Glomerular endothelial cell (primary cell): ENCODE measurements at regions not wholly inside any gene's neighbourhood (a gene's known extent, or its start where the extent isn't known, plus 50 kb on each side); places are given as distances from the start of the nearest gene placed in this dataset.
A peak's percentile ranks its signal among the peaks of the same experiment; 100 is the strongest.
"Not testable (repeated sequence)": the region's sequence is repeated elsewhere in the genome, so short reads cannot be mapped to it uniquely, and the experiment has no call there.

ENCODE experiments used
- DNase-seq: peaks from one replicate; pipeline ENCODE4 v3.0.0-alpha.2; 2011; ENCODE audit warnings: low read depth, low spot score; ENCODE audit errors: extremely low read depth

DNA sequence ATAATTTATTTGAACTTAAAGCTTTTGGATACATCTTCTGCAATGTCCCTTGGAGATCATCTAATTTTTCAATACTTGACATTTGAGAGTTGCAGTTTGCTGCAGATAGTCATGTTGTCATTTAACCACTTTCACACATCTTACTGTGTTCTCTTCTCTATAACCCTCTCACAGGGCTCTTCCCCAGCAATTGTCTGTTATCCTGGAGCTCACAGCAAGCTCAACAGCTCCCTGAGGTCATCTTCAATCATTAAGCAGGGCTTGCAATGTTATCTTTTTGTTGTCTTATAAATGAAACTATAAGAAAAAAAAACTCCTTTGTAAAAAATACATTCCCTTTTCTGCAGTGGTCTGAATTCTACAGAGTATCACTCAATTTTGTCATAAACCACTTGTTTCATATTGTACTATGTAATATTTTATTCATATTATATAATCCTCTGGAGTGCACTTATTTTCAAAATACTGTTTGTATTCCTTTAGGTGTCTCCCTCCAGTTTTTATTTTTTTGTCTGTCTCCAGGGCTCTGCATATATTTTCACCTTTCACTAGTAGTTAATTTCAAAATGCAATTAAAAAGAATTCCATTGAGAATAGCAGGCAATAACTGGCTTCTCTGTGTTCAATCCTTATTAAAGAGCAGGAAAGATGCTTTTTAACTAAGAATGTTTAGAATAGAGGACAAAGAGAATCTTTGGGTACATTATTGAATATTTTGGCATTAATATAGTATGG lies 106.3 kb upstream of the ARSJ start:
- DNase-seq = no peak

DNA sequence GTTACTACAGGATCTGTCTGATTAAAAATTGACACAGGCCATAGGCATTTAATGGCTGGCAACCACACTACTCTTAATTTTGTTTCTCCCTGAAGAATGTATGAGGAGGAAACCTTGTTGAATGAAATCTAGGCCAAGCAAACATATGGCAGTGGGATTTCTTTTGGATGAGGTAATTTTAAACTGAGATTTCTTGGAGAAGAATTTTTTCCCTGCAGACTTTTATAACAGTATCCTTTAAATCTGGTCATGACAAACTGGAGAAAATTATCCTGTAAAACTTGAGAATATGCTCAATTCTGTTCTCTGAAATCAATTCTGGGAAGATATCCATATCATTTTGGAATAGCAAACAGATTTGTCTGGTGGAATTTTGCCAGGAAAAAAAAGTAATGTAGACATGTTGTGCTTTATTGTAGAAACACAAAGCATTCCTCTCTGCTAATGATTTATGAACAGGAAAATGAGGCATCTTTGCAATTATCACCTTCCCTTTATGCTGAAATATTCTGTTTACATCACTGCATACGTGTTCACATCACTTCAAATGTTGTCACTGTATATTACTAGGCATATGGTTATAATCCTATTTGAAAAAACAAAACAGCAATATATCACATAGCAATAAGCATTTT lies 108.3 kb upstream of the ARSJ start:
- peak; percentile 39 for DNase-seq

DNA sequence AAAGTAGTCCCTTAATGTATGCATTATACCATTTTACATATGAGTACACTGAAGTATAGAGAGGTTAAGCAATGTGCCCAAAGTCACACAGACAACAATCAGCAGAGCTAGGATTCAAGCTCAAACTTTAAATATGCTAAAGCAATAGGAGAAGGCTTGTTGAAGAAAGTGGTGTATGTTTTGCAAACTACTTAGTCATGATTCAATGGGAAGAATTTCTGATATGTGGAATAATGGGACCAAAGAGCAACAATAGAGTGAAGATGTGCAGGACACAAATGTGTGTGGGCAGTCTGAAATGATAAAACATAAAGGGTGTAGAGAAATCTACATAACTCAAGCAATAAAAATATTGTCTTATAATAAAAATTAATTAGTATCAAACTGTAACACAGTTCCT lies 109.0 kb upstream of the ARSJ start:
- DNase-seq = no peak

DNA sequence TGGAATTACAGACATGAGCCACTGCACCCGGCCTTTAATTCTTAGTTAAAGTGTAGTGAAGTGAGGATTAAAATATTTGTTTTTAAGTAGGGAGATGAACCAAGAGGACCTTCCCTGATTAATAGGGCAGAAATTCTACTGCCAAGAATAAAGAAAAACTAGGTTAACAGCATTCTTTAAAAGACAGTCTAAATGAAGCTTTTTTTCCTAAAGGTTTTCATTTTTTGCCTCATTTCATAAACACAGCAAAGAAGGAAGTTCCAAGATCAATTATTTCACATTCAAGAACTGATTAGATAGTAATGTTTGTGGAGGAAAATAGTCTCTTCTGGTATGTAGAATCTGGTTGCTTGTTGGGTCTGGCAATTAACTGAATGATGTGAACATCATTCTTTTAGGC lies 112.1 kb upstream of the ARSJ start:
- DNase-seq = no peak

DNA sequence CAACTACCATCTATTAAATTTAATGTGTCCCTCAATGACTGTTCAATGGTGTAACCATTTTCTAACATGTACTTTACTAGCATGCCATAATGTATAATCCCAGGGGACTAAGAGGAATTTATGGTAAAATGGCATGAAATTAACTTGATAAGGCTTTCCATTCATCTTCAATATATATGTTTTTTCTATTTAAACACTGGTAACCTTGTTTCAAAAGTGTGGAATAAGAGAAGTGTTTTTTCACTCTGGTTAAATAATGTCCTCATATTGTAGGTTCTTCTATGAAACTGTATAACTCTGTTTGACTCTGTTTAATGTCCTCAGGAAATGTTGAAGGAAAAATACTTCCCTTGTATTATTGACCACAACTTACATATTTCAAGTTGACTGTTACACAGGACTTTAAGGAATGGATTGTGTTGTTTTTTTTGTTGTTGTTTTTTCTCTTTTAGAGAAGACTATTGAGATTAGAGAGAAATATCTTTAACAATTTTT lies 113.8 kb upstream of the ARSJ start:
- DNase-seq = no peak

DNA sequence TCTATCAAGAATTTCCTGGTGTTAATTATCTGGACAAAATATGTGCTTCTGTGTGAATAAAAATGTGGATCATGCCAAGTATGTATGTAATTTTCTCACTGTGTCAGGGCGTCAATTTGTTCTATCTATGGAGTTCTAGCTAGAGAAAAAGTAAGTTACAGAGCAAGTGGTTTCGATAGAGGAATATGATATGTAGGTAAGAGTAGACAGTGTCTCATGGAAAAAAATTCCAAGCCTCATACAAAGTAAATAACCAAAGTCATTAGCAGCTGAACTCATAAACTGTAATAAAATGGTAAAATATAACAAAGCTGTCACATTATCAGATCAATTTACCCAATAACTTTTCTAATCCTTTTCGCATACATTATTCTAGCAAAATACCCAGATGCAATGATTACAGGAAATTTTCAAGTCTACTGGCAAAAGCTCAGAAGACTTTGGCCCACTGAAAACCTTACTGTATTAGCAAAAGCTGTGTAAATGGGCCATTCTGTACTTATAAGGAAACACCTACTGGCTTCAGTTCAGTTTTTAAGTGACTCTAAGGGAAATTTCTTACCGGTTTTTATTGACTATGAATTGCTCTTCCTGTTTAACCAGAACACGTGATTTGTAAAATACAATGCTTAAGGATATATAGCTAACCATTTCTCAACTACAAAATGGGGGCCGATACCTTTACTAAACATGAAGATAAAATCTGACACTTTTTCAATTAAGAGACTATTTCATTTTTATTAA lies 121.0 kb upstream of the ARSJ start:
- DNase-seq = no peak

DNA sequence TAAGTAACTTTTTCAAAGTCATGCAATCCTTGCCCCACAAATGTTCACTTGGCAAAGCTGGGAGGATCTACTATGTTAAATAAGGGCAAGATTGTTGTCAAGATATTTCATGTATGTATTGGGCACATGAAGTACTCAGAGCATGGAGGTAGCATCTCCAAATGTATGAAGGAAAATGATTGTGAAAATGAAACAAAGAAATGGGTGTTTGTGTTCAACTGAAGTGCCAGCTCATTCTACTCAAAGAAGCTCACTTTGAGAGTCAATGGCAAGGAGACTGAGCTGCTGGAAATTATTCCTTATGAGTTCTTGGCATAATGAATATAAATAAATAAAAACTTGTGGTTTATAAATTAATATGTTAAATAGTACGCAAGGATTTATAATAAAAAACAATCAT lies 124.5 kb upstream of the ARSJ start:
- no peak for DNase-seq

DNA sequence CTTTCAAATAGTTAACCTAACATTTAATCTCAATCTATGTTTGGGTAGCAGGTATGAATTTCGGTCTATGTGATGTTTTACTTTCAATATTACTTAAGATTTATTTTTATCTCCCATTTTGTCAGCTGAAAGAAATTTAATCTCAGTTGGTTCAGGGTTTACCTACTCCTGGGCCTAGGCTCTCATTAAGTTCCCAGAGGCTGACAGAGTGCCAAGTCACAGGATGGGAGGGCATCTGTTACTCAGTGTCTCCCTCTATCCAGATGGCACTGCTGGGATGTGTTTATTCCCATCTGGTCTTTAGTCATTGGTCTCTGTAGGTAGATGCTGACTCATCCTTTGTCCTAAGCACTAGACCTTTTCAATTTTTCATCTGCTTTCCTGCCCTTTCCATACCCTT lies 129.4 kb upstream of the ARSJ start:
- no peak for DNase-seq

DNA sequence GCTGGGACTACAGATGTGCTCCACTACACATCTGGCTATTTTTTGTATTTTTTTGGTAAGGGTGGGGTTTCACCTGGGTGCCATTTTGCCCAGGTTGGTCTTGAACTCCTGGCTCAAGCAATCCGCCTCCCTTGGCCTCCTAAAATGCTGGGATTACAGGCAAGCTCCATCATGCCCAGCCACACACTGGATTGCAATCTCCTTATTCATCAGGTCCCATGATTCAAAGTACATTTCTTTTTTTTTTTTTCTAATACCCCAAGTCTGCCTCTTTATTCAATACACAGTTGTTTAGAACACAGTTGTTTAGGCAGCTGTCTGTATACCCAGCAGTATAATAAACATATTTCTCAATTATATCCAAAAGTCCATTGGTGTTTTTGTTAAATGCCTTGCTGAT lies 130.3 kb upstream of the ARSJ start:
- no peak for DNase-seq

DNA sequence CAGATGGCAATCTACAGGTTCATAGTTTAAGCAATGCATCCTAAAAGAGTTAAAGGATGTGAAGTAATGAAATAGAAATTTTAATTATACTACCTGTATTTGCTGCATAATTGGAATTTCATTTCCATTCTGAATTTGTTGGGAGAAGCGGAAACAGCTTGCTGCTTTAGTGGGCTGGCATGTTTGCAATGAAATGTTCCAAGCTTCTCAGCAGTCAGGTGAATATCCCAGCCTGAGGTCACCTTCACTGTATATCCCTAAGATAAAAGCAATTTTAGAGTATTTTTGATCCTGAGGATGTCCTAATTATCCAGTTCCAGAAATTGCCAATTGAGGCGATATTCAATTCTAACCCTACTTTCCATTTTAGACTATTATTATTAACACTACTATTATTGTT lies 136.1 kb upstream of the ARSJ start:
- DNase-seq = no peak

DNA sequence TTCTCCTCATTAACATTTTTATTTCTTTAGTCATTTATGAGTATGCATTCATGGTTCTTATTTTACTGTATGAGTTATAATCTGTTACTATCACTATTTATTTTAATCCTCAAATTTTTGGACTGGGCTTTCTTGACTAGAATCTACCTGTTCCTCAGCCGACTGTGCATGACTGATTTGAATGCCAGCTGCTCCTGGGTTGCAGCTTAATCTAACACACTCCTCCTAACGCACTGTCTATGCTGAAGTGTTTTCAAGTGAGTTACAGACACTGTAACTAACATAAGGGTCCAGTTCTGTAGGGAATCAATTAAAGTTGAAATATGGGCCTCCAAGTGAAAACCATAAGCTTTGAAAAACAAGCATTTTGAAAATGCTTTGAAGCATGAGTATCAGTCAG lies 137.4 kb upstream of the ARSJ start:
- no peak for DNase-seq

DNA sequence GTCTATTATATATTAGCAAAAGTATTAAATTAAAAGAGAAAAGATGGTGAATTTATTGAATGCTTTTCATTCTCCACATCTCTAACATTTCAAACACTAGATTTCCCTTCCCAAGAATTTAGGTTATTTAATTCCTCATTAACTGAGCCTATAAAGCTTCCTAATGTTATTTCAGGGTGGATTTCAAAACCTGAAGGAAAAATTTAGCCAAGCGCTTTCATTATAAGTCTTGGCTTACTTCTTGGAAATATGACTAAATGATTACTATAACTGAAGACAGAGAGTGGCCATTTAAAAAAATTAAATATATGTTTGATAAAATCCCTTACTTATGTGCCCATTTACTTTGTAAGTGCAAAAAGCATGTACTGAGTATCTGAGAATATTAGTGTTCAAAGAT lies 141.8 kb upstream of the ARSJ start:
- no peak for DNase-seq

DNA sequence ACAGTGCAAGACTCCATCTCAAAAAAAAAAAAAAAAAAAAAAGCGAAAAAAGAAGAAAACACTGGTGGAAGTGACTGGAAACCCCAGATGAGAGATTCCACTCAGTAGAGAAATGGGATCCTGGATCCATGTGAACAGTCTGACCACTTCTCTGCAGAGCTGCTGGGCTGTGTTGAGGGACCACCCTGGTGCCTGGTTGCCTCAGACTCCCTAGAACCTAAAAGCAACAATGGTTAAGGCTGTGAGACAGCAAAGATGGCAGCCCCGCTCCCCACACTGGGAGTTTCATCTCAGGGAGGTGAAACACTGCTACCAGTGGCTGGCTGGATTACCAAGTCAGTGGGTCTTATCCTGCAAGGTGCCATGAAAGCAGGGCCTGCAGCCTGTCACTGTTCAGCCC lies 152.8 kb upstream of the ARSJ start:
- no peak for DNase-seq

DNA sequence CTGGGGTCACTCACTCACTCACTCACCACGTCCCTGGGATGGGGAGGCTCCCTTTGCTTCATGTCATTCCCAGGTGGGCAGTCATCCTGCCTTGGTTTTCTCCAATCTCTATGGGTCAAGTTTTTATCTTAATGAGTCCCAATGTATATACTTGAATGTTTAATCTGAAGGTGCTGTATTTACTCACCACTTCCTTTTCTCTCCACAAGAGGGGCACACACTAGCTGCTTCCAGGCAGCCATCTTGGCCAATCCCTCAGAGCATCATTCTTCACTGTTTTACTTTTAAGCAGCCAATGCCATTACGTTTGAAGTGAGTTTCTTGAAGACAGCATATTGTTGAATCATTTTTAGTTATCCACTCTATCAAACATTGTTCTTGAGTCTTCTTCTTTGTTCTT lies 153.4 kb upstream of the ARSJ start:
- DNase-seq = no peak

DNA sequence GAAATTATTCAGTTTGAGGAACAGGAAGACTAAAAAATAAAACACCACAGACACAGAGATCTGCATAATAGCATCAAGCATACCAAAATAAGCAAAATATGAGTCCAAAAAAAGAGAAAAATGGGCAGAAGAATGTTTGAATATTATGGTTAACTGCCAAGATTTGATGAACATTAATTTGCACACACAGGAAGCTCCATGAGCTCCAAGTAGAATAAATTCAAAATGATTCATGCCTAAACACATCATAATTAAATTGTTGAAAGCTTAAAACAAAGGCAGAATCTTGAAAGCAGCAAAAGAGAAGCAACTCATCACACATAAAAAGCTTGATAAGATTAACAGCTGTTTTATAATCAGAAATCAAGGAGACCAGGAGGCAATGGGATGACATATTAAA lies 156.6 kb upstream of the ARSJ start:
- no peak for DNase-seq

DNA sequence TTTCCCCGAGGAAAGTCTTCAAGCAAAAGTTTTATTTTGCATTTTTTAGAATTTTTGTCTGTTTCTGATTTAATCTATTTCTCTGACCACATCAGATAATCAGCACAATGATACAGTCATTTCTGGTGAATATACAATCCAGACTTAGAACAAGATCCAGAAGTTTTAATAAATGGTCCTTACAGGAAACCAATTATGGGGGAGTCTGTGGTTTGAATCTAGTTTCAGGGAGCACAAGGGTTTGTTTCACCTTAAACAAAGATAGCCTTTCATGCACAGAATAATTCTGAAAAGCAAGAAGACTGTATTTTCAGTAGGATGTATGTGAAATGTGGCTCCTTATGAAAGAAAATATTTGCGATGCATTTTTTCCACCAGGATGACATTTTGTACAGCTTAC lies 158.5 kb upstream of the ARSJ start:
- DNase-seq = no peak

DNA sequence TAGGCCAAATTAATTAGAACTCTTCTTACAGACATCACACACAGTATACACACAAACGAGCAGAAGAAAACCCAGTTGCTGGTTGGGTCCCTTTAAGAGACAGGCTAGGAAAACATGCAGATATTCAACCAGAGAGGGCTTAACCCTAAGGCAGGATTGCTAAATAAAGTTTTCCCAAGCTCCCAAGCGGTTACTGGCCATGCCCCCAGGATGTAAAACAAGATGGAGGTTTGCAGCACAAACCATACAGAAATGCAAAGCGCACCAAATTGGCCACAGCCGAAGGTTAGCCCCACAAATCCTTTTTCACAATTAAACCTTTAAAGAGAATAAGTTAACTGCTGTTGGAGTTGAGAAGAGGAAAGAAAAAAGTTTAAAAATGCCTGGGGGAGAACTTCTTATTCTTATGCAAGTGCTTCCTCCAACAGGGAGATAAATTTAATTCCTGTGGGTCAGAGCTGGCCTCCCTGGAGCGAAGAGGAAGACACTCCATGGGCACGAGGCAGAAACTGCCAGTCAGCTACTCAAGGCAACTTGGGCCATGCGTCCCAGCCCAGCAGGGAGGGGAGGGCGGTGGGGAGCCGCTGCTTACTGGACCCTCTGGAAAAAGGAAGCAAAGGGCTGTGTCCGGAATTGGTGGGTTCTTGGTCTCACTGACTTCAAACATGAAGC lies 167.6 kb upstream of the ARSJ start:
- no peak for DNase-seq

DNA sequence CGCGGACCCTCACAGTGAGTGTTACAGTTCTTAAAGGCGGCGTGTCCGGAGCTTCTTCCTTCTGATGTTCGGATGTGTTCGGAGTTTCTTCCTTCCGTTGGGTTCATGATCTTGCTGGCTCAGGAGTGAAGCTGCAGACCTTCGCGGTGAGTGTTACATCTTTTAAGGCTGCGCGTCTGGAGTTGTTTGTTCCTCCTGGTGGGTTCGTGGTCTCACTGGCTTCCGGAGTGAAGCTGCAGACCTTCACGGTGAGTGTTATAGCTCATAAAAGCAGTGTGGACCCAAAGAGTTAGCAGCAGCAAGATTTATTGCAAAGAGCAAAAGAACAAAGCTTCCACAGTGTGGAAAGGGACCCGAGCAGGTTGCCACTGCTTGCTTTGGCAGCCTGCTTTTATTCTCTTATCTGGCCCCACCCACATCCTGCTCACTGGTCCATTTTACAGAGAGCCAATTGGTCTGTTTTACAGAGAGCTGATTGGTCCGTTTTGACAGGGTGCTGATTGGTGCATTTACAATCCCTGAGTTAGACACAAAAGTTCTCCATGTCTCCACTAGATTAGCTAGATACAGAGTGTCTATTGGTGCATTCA lies 168.3 kb upstream of the ARSJ start:
- not testable (repeated sequence) for DNase-seq

DNA sequence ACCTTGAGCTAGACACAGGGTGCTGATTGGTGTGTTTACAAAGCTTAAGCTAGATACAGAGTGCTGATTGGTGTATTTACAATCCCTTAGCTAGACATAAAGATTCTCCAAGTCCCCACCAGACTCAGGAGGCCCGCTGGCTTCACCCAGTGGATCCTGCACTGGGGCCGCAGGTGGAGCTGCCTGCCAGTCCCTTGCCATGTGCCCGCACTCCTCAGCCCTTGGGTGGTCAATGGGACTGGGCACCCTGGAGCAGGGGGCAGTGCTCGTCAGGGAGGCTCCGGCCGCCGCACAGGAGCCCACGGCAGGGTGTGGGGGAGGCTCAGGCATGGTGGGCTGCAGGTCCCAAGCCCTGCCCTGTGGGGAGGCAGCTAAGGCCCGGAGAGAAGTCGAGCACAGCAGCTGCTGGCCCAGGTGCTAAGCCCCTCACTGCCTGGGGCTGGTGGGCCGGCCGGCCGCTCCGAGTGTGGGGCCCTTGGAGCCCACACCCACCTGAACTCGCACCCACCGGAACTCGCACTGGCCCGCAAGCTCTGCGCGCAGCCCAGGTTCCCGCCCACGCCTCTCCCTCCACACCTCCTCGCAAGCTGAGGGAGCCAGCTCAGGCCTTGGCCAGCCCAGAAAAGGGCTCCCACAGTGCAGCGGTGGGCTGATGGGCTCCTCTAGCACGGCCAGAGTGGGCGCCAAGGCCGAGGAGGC lies 169.1 kb upstream of the ARSJ start:
- DNase-seq = not testable (repeated sequence)

DNA sequence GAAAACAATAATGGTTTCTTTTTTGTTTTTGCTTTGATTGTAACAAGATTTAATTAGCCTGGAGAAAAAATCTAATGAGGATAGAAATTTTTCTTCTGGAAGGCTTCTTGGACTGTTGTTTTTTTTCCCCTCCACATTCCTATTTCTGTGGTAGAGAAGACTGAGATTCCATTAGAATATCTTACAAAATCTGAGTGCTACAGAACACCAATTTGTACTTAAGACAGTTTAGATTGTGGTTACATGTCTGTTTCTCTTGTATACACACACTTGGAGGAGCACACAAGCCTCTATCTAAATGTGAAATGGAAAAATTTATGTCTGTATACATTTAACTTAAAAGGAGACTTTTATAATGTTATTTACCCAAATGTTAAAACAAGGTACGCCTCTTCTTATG lies 176.9 kb upstream of the ARSJ start:
- no peak for DNase-seq
